HG02798 (cell line): ENCODE measurements at regions not wholly inside any gene's neighbourhood (a gene's known extent, or its start where the extent isn't known, plus 50 kb on each side); places are given as distances from the start of the nearest gene placed in this dataset.

Source experiments
- ATAC-seq: cut with Tn5 transposase; IDR thresholded peaks from one replicate; pipeline ENCODE4 v1.9.1; 2021; ENCODE audit warnings: mild to moderate bottlenecking; ENCODE audit not compliant: unreplicated experiment, poor library complexity

- ATAC-seq = no peak
These were observed 238.2 kb upstream of the FLRT2 start for GRCh38 chr14:85291731-85292130.

GRCh38 chr14:85293612-85294234 lies 236.2 kb upstream of the FLRT2 start:
- no peak for ATAC-seq

- no peak for ATAC-seq
These were observed 234.6 kb upstream of the FLRT2 start for GRCh38 chr14:85295318-85295717.

- ATAC-seq = no peak
These were observed 233.3 kb upstream of the FLRT2 start for GRCh38 chr14:85296456-85297210.

GRCh38 chr14:85300107-85300506 lies 229.8 kb upstream of the FLRT2 start:
- ATAC-seq = no peak

GRCh38 chr14:85301506-85301905 lies 228.4 kb upstream of the FLRT2 start:
- ATAC-seq = no peak

- ATAC-seq = no peak
These were observed 223.9 kb upstream of the FLRT2 start for GRCh38 chr14:85306024-85306423.

GRCh38 chr14:85308531-85309300 lies 221.2 kb upstream of the FLRT2 start:
- no peak for ATAC-seq

GRCh38 chr14:85310491-85311272 lies 219.3 kb upstream of the FLRT2 start:
- ATAC-seq = no peak

- ATAC-seq = no peak
These were observed 216.3 kb upstream of the FLRT2 start for GRCh38 chr14:85313560-85314207.

- no peak for ATAC-seq
These were observed 214.7 kb upstream of the FLRT2 start for GRCh38 chr14:85315290-85315689.

GRCh38 chr14:85315733-85316290 lies 214.1 kb upstream of the FLRT2 start:
- no peak for ATAC-seq

GRCh38 chr14:85316701-85317410 lies 213.1 kb upstream of the FLRT2 start:
- ATAC-seq = no peak

GRCh38 chr14:85317491-85318021 lies 212.4 kb upstream of the FLRT2 start:
- no peak for ATAC-seq

GRCh38 chr14:85319101-85319500 lies 210.8 kb upstream of the FLRT2 start:
- ATAC-seq = no peak

GRCh38 chr14:85319998-85320630 lies 209.8 kb upstream of the FLRT2 start:
- no peak for ATAC-seq

GRCh38 chr14:85325134-85326017 lies 204.6 kb upstream of the FLRT2 start:
- ATAC-seq = no peak
